Neural cell (in vitro differentiated cells): ENCODE measurements at regions not wholly inside any gene's neighbourhood (a gene's known extent, or its start where the extent isn't known, plus 50 kb on each side); places are given as distances from the start of the nearest gene placed in this dataset.

Experiments
- EP300 ChIP-seq: fragments of 450-650 bp; conservative IDR thresholded peaks from 2 replicates; pipeline ENCODE4 v1.6.1; 2014; ENCODE audit warnings: antibody characterized with exemption, mild to moderate bottlenecking, moderate library complexity; ENCODE audit not compliant: poor library complexity, severe bottlenecking
- EZH2 ChIP-seq: fragments of 200-600, 300-800 bp; shearing (Covaris generic), sonication (generic); IDR thresholded peaks from 2 replicates; pipeline ENCODE4 v1.6.1; 2014; ENCODE audit warnings: antibody characterized with exemption, low read length, borderline replicate concordance, mild to moderate bottlenecking; ENCODE audit not compliant: insufficient read depth, poor library complexity, severe bottlenecking
- POLR2AphosphoS5 ChIP-seq: IDR thresholded peaks from 2 replicates; pipeline ENCODE4 v1.6.1; 2012
- TF ChIP-seq, protein P1 (sequence below): fragments of 450-650 bp; IDR thresholded peaks from 2 replicates; pipeline ENCODE4 v1.5.1; 2014; ENCODE audit warnings: antibody characterized with exemption, mild to moderate bottlenecking, moderate library complexity; ENCODE audit not compliant: poor library complexity, severe bottlenecking
- TF ChIP-seq, protein P2 (sequence below): IDR thresholded peaks from 2 replicates; pipeline ENCODE4 v1.6.1; 2012; ENCODE audit warnings: borderline replicate concordance

DNA sequence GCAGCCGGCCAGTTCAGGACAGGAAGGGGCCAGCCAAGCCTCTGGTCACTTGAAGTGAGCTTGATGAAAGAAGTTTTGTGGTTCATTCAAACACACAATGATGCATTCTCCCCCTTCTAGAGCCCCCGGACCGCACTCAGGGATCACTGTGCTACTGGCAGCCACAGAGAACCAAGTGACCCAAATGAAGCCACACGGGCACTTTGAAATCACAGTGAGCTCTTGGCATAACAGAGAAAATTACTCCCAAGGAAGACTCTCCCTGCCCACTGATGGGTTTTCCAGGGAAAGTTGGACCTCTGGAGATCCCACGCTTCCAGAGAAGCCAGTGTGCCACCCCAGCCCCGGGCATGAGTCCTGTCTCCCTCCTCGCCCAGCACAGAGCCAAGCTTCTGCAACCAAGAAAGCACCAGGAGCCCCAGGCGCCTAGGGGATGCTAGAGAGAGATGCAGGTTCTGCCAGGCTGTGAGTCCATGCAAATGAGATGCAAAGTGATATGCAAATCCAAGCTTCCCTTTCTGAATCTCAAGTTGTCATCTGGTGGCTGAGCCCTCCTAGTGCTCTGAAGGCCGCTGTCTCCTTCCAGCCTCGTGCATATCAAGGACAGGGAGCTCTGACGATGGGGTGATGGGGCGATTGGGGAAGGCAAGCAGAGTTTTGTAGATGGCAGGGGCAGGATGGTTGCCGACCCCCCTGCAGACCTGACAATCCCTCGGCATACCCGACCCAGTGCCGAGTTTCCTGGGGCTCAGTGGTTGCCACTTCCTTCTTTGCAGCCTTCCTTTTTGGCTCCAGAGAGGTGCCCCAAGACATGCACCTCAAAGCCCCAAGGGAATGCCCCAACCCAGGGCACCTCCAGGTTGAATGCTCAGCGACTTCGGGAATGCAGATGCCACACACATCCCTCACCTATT, 59.7 kb upstream of the TNRC6C start:
- no peak for TF ChIP-seq EP300
- no peak for TF ChIP-seq EZH2
- TF ChIP-seq POLR2AphosphoS5: no peak
- TF ChIP-seq, protein P1, sequence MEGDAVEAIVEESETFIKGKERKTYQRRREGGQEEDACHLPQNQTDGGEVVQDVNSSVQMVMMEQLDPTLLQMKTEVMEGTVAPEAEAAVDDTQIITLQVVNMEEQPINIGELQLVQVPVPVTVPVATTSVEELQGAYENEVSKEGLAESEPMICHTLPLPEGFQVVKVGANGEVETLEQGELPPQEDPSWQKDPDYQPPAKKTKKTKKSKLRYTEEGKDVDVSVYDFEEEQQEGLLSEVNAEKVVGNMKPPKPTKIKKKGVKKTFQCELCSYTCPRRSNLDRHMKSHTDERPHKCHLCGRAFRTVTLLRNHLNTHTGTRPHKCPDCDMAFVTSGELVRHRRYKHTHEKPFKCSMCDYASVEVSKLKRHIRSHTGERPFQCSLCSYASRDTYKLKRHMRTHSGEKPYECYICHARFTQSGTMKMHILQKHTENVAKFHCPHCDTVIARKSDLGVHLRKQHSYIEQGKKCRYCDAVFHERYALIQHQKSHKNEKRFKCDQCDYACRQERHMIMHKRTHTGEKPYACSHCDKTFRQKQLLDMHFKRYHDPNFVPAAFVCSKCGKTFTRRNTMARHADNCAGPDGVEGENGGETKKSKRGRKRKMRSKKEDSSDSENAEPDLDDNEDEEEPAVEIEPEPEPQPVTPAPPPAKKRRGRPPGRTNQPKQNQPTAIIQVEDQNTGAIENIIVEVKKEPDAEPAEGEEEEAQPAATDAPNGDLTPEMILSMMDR: peak; percentile 33
- TF ChIP-seq, protein P2, sequence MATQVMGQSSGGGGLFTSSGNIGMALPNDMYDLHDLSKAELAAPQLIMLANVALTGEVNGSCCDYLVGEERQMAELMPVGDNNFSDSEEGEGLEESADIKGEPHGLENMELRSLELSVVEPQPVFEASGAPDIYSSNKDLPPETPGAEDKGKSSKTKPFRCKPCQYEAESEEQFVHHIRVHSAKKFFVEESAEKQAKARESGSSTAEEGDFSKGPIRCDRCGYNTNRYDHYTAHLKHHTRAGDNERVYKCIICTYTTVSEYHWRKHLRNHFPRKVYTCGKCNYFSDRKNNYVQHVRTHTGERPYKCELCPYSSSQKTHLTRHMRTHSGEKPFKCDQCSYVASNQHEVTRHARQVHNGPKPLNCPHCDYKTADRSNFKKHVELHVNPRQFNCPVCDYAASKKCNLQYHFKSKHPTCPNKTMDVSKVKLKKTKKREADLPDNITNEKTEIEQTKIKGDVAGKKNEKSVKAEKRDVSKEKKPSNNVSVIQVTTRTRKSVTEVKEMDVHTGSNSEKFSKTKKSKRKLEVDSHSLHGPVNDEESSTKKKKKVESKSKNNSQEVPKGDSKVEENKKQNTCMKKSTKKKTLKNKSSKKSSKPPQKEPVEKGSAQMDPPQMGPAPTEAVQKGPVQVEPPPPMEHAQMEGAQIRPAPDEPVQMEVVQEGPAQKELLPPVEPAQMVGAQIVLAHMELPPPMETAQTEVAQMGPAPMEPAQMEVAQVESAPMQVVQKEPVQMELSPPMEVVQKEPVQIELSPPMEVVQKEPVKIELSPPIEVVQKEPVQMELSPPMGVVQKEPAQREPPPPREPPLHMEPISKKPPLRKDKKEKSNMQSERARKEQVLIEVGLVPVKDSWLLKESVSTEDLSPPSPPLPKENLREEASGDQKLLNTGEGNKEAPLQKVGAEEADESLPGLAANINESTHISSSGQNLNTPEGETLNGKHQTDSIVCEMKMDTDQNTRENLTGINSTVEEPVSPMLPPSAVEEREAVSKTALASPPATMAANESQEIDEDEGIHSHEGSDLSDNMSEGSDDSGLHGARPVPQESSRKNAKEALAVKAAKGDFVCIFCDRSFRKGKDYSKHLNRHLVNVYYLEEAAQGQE: no peak
